Lower leg skin (tissue), 3 donors: ENCODE measurements at regions not wholly inside any gene's neighbourhood (a gene's known extent, or its start where the extent isn't known, plus 50 kb on each side); places are given as distances from the start of the nearest gene placed in this dataset.

Experiments used
- POLR2A ChIP-seq, 2 donors: fragments of 450-650 bp; IDR thresholded peaks; one replicate each; pipeline ENCODE4 v1.6.1; 2016 to 2017; ENCODE audit warnings: antibody characterized with exemption in 2 of 2, mild to moderate bottlenecking in 1 of 2, moderate library complexity in 1 of 2
- TF ChIP-seq, protein P1 (sequence below), 3 donors: fragments of 450-650 bp; IDR thresholded peaks; one replicate each; pipeline ENCODE4 v1.5.1; 2016; ENCODE audit warnings: antibody characterized with exemption in 3 of 3, mild to moderate bottlenecking in 3 of 3, moderate library complexity in 2 of 3

DNA sequence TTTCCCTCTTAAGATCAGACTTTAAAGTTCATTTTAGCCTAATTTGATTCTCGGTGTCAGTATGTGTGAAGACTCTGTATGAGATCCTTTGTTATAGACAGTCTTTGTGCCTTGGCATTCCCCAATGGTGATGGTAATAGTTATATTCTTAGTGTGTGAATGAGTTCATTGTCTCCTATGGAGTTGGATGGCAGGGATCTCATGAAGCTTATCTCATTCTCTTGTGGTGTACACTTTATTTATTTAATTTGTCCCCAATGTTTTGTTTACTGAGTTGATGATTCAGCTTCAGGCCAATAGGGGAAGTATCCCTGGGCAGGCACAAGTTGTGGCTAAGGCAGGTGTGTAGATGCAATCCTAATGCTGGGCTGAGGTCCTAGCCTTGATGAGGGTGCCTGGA, 222.0 kb upstream of the DPPA4 start:
- TF ChIP-seq, protein P1, sequence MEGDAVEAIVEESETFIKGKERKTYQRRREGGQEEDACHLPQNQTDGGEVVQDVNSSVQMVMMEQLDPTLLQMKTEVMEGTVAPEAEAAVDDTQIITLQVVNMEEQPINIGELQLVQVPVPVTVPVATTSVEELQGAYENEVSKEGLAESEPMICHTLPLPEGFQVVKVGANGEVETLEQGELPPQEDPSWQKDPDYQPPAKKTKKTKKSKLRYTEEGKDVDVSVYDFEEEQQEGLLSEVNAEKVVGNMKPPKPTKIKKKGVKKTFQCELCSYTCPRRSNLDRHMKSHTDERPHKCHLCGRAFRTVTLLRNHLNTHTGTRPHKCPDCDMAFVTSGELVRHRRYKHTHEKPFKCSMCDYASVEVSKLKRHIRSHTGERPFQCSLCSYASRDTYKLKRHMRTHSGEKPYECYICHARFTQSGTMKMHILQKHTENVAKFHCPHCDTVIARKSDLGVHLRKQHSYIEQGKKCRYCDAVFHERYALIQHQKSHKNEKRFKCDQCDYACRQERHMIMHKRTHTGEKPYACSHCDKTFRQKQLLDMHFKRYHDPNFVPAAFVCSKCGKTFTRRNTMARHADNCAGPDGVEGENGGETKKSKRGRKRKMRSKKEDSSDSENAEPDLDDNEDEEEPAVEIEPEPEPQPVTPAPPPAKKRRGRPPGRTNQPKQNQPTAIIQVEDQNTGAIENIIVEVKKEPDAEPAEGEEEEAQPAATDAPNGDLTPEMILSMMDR (IDR thresholded peaks at IDR 0.05), result no peak
- no peak for TF ChIP-seq POLR2A (IDR thresholded peaks at IDR 0.05)
